ENCODE measurements at regions not wholly inside any gene's neighbourhood (a gene's known extent, or its start where the extent isn't known, plus 50 kb on each side); places are given as distances from the start of the nearest gene placed in this dataset.

DNA sequence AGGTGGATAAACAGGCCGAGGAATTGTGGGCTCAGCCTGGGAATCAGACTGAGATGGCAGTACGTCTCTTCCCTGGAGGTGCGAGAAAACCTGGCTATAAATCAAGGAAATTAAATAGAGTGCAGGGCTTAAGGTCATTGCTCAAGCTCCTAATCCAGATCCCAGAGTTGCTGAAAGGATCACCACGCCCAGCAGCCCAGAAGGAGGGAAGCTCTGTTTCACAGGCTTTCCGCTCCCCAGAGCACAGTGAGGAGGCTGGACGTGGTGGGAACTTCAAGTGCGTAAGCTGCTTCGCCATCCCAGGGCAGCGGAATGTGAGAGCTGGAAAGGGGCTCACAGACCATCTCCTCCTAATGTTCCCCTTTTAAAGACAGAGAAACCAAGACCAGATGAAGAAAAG lies 651.6 kb upstream of the TBX3 start:
- TF ChIP-seq NRF1 (IDR thresholded peaks at IDR 0.05; ENCODE audit: low read depth, low read length), result no peak
- no peak for TF ChIP-seq EZH2 (IDR thresholded peaks at IDR 0.05; ENCODE audit: low read depth, low read length, severe bottlenecking)
- TF ChIP-seq, protein P1, sequence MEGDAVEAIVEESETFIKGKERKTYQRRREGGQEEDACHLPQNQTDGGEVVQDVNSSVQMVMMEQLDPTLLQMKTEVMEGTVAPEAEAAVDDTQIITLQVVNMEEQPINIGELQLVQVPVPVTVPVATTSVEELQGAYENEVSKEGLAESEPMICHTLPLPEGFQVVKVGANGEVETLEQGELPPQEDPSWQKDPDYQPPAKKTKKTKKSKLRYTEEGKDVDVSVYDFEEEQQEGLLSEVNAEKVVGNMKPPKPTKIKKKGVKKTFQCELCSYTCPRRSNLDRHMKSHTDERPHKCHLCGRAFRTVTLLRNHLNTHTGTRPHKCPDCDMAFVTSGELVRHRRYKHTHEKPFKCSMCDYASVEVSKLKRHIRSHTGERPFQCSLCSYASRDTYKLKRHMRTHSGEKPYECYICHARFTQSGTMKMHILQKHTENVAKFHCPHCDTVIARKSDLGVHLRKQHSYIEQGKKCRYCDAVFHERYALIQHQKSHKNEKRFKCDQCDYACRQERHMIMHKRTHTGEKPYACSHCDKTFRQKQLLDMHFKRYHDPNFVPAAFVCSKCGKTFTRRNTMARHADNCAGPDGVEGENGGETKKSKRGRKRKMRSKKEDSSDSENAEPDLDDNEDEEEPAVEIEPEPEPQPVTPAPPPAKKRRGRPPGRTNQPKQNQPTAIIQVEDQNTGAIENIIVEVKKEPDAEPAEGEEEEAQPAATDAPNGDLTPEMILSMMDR (IDR thresholded peaks at IDR 0.05; ENCODE audit: control extremely low read depth in 1 of 3, insufficient read depth in 1 of 3, low read depth in 1 of 3, low read length in 3 of 3), result no peak
- TF ChIP-seq, protein P2, sequence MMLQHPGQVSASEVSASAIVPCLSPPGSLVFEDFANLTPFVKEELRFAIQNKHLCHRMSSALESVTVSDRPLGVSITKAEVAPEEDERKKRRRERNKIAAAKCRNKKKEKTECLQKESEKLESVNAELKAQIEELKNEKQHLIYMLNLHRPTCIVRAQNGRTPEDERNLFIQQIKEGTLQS (IDR thresholded peaks at IDR 0.05; ENCODE audit: insufficient read depth, low read depth, low read length), result no peak

Data from H1 (cell line).